Breast epithelium (tissue), 4 donors: ENCODE measurements at regions not wholly inside any gene's neighbourhood (a gene's known extent, or its start where the extent isn't known, plus 50 kb on each side); places are given as distances from the start of the nearest gene placed in this dataset.

Experiments
- DNase-seq, 2 donors: peaks; one replicate each; pipeline ENCODE4 v3.0.0-alpha.2; 2019; ENCODE audit warnings: low spot score in 2 of 2
- H3K27ac ChIP-seq, 2 donors: fragments of 200-600 bp; sonication (generic) in 1 of 2; one replicate each; pipeline ENCODE4 v1.5.1; 2016 to 2019; ENCODE audit warnings: mild to moderate bottlenecking in 1 of 2
- H3K27me3 ChIP-seq, 2 donors: fragments of 200-600 bp; sonication (generic) in 1 of 2; one replicate each; pipeline versions ENCODE4 v1.5.1 to v1.6.0; 2017 to 2019; ENCODE audit warnings: control low read depth in 1 of 2, mild to moderate bottlenecking in 1 of 2
- H3K36me3 ChIP-seq: fragments of 200-600 bp; one replicate; pipeline ENCODE4 v1.5.1; 2019
- H3K4me1 ChIP-seq, 2 donors: fragments of 200-600 bp; sonication (generic); one replicate each; pipeline ENCODE4 v1.5.1; 2016 to 2019; ENCODE audit warnings: control low read depth in 1 of 2
- H3K4me3 ChIP-seq, 3 donors: fragments of 200-600 bp; sonication (generic); 1 replicate in 2 of 3; 2 replicates in 1 of 3; pipeline ENCODE4 v1.5.1; 2016 to 2019; ENCODE audit warnings: mild to moderate bottlenecking in 3 of 3, moderate library complexity in 2 of 3
- H3K9me3 ChIP-seq, 2 donors: fragments of 200-600 bp; sonication (generic) in 1 of 2; one replicate each; pipeline ENCODE4 v1.5.1; 2016 to 2019; ENCODE audit warnings: control low read depth in 1 of 2
- CTCF ChIP-seq, 3 donors: fragments of 450-650 bp; IDR thresholded peaks; one replicate each; pipeline ENCODE4 v1.5.1; 2016 to 2017; ENCODE audit warnings: antibody characterized with exemption in 3 of 3, mild to moderate bottlenecking in 3 of 3, moderate library complexity in 3 of 3
- POLR2A ChIP-seq: fragments of 450-650 bp; IDR thresholded peaks from one replicate; pipeline ENCODE4 v1.6.1; 2016; ENCODE audit warnings: antibody characterized with exemption, mild to moderate bottlenecking, moderate library complexity
- POLR2AphosphoS5 ChIP-seq, 3 donors: sonication (generic); formaldehyde crosslinking; IDR thresholded peaks; one replicate each; pipeline ENCODE4 v1.6.1; 2017; ENCODE audit warnings: antibody characterized with exemption in 3 of 3
- intact Hi-C: fragments of 100-400 bp; cut with DNase I; formaldehyde crosslinking; loops from one replicate; pipeline ENCODE4 v1.15.1; 2023; ENCODE audit warnings: low total_unique reads

- intact Hi-C loops: no loop called here
- Histone ChIP-seq H3K9me3 (no peaks in the 10 kb centered on the region), H3K36me3 (no peaks in the 10 kb centered on the region), H3K4me1 (no peaks in the 10 kb centered on the region), H3K27me3 (no peaks in the 10 kb centered on the region), H3K27ac (no peak overlapping the region), H3K4me3 (no peak overlapping the region)
- no peak for DNase-seq
- TF ChIP-seq POLR2A: no peak
- no peak for TF ChIP-seq POLR2AphosphoS5 (IDR thresholded peaks at IDR 0.05)
- TF ChIP-seq CTCF (IDR thresholded peaks at IDR 0.05): no peak
These were observed 583.4 kb upstream of the PSMD7 start for GRCh38 chr16:73713251-73713650.

GRCh38 chr16:73711406-73712080, 585.1 kb upstream of the PSMD7 start:
- TF ChIP-seq POLR2A: no peak
- no peak for TF ChIP-seq CTCF (IDR thresholded peaks at IDR 0.05)
- no peak for TF ChIP-seq POLR2AphosphoS5 (IDR thresholded peaks at IDR 0.05)
- intact Hi-C loops: no loop called here

GRCh38 chr16:73710526-73710925, 586.1 kb upstream of the PSMD7 start:
- H3K27me3 ChIP-seq: no peaks in the 10 kb centered on the region
- H3K9me3 ChIP-seq: no peaks in the 10 kb centered on the region
- no peaks in the 10 kb centered on the region for H3K4me1 ChIP-seq
- no peaks in the 10 kb centered on the region for H3K36me3 ChIP-seq
- DNase-seq: no peak
- intact Hi-C loops: no loop called here
- TF ChIP-seq POLR2A (no peak), POLR2AphosphoS5 (IDR thresholded peaks at IDR 0.05) (no peak), CTCF (IDR thresholded peaks at IDR 0.05) (no peak)
- no peak overlapping the region for H3K27ac ChIP-seq
- no peak overlapping the region for H3K4me3 ChIP-seq

More at GRCh38 chr16:73711406-73712080, 585.1 kb upstream of the PSMD7 start:
- no peaks in the 10 kb centered on the region for H3K36me3 ChIP-seq
- no peaks in the 10 kb centered on the region for H3K27me3 ChIP-seq
- no peaks in the 10 kb centered on the region for H3K9me3 ChIP-seq
- no peaks in the 10 kb centered on the region for H3K4me1 ChIP-seq
- no peak overlapping the region for H3K27ac ChIP-seq
- DNase-seq: no peak
- no peak overlapping the region for H3K4me3 ChIP-seq

DNA sequence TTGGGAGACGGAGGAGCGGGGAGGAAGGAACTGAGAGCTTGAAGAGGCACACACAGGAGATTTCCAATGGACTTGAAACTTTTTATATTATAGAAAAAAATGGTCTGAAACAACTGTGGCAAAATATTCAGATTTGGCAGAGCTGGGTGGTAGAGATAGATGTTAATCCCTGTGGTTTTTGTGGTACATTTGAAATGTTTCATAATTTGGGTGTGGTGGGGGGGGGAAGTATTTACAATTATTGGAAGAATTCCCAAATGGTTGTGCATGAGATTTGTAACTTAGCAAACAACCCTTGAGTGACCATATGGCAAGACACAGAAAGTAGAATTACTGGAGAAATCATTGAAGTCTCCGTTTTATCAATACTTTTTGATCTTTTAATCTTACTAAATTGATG, 588.8 kb upstream of the PSMD7 start:
- no peak for DNase-seq
- Histone ChIP-seq H3K9me3 (peaks cover 0 to 7% of the 10 kb centered on the region in 2 donors), H3K36me3 (no peaks in the 10 kb centered on the region), H3K27ac (no peak overlapping the region), H3K27me3 (no peaks in the 10 kb centered on the region), H3K4me3 (no peak overlapping the region), H3K4me1 (no peaks in the 10 kb centered on the region)
- TF ChIP-seq POLR2AphosphoS5 (IDR thresholded peaks at IDR 0.05) (no peak), POLR2A (no peak), CTCF (IDR thresholded peaks at IDR 0.05) (no peak)
- intact Hi-C loops: no loop called here

- Histone ChIP-seq H3K27me3 (no peaks in the 10 kb centered on the region), H3K4me1 (no peaks in the 10 kb centered on the region), H3K36me3 (no peaks in the 10 kb centered on the region), H3K27ac (no peak overlapping the region), H3K4me3 (no peak overlapping the region), H3K9me3 (peaks cover 0 to 7% of the 10 kb centered on the region in 2 donors)
- intact Hi-C loops: no loop called here
- TF ChIP-seq POLR2AphosphoS5 (IDR thresholded peaks at IDR 0.05) (no peak), POLR2A (no peak), CTCF (IDR thresholded peaks at IDR 0.05) (no peak)
- no peak for DNase-seq
These were observed 592.7 kb upstream of the PSMD7 start for GRCh38 chr16:73703891-73704290.
